CD1c-positive myeloid dendritic cell (primary cell): ENCODE measurements at regions not wholly inside any gene's neighbourhood (a gene's known extent, or its start where the extent isn't known, plus 50 kb on each side); places are given as distances from the start of the nearest gene placed in this dataset.
"Not testable (repeated sequence)": the region's sequence is repeated elsewhere in the genome, so short reads cannot be mapped to it uniquely, and the experiment has no call there.

ENCODE experiments used
- DNase-seq: peaks from one replicate; pipeline ENCODE4 v3.0.0-alpha.2; 2016; ENCODE audit errors: extremely low spot score

DNA sequence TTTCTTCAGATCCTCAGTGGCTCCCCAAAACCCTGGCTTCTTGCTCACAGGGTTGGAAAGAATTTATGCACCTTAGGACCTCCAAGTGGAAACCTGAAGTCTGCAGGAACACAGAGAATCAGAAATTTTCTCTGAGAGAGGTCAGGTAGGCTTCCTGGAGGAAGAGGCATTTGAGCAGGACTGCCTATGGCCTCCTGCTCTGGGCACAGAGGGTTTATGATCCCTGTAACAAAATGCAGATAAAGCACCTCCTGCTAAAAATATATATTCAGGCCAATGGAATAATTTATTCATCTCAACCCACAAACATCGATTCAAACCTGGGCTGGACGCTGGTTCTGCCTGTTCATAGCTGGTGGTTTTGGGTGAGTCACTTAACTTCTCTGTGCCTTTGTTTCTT, 68.1 kb upstream of the FGF3 start:
- no peak for DNase-seq

DNA sequence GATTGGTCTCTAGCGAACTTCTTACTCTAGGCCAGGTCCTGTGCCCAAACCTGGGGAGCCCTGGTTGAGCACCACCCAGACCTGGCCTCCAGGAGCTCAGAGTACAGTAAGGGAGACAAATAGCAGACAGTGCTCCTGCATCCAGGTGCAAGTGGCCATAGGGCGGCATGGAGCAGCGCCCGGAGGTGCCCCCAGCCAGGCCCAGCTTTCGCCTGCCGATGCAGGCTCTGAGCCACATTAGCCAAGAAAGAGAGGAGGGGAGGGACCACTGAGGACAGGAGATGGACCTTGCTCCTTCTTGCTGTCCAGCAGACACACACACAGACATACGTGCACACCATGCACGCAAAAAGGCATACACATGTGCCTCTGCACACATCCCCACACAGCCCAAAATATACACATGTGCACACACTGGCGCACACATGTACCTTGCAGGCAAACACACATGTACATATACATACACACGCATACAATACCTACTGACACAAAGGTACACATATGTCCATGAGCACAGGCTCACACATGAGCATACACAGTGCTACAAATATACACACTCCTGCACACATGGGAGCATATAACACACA, 68.7 kb upstream of the FGF3 start:
- DNase-seq: no peak

DNA sequence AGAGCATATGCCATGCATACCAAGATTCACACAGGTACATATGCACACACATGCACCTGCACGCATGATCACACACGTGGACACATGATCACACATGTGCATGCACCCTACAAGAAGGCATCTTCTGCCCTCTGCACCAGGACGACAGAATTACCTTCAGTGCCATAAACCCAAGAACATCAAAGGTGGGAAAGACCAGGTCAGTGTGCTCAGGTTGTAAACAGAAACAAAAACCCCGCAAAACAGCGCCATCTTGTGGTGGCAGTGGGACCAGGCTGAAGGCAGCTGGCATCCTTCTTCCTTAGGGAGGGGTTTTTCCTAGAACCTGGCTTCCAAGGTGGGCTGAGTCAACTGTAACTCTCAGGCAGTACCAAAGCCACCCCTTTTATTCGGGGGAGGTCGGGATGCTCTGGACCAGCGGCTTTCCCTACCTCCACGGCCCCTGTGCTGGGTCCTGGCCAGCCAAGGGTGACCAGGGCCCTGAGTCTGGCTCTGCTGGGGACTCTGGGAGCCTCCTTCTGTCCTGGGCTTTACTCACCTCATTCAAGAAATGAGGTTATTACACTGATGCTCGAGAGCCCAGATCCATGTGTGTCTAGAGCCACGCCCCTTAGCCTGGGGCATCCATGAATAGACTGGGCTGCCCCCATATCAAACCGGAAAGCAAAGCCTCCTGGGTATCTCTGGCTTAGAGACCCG, 69.4 kb upstream of the FGF3 start:
- peak; percentile 69 for DNase-seq

DNA sequence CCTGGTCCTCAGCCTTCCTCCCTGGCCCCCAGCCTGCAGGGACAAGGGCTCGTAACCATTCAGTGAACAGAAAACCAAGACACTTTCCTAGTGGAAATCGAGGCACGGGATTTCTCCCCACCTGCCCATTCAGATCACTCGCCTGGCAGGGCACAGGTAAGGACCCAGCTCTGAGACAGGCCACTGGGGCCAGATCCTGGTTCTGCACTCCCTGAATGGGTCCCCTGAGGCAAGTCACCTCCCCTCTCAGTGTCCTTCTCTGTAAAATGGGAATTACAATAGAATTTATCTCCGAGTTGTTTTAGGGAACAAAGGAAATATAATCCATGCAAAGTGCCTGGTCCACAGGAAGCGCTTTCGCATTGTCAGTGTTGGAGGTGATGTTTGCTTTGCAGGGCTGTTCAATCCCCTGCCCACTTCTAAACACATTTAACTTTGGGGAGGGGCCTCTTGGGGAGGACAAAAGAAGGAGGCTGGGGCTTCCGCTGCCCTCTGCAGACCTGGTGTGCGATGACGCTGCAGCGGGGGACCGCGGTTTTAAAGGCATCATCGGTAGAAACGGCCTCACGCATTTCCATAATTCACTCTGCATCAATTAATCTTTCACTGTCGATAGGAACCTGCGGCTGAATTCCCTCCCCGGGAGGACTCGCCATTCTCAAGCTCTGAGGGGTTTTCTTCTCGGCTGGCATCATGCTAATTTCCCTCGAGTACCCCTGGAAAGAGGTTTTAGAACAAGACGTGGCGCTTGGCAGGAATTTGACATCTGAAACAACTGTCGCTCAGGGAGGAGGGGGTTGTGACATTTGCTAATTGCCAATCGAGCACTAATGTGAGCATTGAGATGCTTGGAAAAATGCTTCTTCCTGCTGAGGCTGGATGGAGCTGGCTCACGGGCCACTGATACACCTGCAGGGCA, 70.4 kb upstream of the FGF3 start:
- no peak for DNase-seq

DNA sequence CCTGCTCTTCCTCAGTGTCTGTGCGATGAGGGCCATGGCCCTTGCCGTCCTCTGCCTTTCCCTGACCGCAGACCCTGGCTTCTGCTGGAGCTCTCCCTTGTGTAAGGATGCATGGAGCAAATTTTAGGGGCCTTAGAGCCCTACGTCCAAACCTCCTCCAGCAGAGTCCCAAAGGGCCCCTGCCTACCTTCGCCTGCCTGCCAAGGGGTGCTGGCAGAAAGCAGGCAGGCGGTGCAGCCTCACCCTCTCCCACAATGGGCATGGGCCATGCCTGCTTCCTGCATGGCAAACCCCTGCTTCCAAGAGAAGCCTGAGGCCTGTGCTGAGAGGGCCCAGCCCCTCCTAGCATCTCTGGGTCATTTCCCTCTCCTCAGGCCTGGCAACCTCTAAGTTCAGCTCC, 71.3 kb upstream of the FGF3 start:
- no peak for DNase-seq

DNA sequence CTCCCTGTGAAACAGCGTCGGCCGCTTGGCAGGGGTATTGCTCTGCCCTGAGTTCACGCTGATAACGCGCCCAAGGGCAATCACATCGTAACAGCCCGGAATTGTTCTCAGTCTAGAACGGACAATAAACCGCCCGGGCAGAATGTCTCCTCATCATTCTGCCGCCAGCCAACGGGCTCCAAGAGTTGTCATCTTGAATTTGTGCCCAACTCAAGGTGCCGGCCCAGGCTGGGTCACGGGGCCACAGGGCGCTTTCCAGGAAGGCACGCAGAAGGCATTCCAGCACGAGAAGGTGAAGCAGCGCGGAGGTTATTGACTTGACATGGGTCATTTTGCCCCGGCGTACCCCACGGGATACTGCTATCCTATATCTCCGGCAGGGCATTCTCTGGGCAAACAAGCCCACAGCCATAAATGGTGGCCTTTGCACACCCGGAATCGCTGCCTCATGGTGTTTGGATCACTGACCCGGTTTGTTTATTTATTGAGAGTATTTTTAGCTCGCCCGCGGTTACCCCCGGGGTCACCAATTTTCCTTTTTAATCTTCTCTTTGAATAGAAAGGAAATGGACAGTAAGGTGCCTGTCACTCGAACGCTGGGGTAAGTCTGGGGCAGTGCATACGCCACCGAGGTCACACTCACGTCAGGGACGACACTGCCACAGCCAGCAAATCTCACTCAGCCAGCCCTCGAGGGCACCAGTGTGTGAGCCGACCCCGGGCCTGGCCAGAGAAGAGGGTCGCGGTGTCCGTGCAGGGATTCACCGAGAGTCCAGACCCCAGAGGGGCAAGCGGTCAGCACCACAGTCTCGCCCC, 72.4 kb upstream of the FGF3 start:
- DNase-seq: no peak

DNA sequence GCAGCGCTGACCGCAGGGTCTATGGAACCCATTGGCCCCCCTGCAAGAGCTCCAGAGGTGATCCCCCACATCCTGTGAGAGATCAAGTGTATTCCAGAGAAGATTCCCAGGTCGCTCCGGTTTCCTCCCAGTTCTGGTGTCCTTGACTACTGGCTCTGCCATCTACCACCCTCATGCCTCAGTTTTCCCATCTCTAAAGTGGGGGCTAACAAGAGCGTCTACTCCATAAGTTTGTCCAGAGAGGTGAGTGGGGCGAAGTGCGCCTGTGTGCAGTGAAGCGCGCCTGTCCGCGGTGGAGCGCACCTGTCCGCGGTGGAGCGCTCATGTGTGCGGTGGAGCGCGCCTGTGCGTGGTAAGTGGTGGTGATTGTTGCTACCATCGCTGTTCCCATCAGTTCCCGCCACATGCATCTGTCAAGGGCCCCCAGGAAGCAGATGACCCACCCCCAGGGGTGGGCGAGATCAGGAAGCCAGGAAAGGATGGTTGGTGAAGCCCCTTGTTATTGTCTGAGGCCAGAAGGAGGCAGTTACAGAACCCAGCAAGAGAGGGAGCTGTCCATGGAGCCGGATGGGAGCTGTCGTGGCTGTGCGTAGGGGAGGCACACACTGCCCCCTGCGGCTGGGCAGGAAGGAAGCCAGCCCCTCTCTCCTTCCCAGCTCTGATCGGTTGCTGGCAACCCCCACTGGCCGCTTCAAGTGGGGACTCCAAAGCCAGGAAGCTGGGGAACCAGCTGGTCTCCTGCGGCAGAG, 73.2 kb upstream of the FGF3 start:
- DNase-seq: no peak

DNA sequence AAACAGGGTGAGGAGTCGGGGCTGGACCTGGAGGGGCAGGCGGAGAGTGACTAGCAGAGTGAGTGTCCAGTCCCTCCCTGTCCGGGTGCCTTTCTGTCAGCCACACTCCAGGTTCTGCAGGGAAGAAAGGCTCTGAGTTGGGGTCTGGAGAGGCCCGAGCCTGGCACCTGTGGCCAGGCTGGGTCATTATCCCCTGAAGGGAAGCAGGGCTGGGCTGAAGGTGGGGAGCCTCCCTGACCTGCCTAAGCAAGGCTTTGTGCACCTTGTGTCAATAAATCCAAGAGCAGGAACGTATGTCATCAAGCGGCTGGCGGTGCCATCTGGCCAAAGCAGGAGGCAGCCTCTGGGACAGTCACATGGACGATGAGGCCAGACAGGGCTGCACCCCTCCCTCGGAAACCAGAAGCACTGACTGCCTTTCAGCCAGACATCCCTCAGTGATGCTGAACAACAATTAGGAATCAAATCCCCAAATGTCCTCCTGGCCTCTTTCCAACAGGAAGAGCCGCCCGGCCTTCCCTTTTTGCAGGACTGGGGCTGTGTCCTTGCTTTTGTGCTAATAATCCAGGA, 73.9 kb upstream of the FGF3 start:
- DNase-seq: no peak

DNA sequence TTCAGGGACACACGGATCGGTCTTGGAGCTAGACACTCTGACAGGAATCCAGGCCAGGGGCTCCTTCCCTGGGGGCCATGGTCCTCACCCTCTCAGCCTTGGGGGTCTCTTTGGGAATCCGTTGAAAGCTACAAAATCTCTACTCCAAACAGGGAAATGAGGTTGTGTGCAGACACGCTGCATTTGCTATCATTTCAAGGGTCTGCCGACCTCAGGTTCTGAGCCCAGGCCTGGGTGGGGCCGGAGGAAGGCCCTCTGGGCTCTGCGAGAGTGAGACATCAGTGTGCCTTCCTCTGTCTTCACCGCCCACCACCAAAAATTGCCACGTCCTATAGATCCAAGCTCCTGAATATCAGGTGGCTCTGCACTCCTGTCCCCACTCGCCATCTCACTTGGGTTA, 74.4 kb upstream of the FGF3 start:
- no peak for DNase-seq

DNA sequence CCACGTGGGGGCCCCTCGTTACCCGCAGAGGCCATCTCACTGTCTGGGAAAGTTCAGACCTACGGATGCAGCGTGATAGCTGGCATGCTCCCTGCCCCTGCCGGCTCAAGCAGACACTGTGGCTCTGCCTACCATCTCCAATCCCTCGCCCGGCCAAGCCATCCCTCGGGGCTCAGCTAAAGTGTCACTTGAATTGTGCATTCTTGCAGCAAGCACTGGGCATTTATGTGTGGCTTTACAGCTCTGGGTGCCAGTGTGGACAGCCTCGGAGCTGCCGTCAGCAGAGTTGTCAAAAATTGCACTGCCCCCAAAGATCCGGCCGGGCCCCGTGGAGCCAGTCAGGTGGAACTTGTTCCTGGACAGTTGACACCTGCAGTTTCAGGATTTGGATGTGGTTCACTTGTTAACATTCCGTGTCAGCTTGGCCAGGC, 75.0 kb upstream of the FGF3 start:
- no peak for DNase-seq

DNA sequence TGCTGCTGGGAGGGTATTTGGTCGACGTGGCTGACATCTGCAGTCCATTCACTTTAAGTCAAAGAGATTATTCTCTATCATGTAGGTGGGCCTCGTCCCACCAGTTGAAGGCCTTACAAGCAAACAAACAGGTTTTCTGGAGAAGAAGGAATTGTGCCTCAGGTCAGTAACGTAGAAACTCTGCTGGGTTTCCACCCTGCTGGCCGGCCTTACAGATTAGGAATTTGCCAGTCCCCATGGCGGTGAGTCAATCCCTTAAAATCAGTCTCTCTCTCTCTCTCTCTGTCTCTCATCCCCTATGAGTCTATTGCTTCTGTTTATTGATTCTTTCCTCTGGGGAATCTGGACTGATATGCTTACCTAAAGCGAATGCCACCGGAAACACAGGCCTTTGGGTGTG, 75.4 kb upstream of the FGF3 start:
- DNase-seq: no peak

DNA sequence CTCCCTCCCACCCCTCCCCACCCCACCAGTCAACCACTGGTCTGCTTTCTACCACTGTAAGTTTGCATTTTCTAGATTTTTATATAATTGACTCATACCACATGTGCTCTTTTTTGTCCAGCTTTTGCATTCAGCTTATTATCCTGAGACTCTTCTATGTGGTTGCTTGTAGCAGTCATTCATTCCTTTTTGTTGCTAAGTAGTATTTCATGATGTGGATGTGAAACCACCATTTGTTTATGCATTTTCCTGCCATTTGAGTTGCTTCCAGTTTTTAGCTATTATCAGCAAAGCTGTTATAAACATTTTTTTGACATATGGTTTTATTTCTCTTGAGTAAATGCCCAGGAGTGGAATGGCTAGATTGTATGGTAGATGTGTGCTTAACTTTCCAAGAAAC, 77.0 kb upstream of the FGF3 start:
- DNase-seq: no peak

DNA sequence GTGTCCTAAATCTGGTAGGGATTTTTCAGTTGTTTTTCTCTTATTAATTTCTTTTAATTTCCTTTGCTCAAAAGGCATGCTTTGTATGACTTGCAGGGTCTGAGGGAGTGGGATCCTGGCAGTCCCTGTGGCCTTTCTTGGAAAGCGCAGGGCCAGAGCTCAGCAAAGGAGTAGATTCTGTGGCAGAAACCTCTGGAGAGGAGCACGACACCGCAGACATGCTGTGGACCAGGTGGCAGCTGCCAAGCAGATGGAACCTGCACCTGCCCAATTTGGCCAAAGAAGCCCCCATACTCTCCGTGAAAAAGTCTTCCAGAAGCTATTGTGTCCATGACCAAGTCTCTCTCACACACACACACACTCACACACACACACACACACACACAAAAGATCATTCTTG, 78.9 kb upstream of the FGF3 start:
- DNase-seq: no peak

DNA sequence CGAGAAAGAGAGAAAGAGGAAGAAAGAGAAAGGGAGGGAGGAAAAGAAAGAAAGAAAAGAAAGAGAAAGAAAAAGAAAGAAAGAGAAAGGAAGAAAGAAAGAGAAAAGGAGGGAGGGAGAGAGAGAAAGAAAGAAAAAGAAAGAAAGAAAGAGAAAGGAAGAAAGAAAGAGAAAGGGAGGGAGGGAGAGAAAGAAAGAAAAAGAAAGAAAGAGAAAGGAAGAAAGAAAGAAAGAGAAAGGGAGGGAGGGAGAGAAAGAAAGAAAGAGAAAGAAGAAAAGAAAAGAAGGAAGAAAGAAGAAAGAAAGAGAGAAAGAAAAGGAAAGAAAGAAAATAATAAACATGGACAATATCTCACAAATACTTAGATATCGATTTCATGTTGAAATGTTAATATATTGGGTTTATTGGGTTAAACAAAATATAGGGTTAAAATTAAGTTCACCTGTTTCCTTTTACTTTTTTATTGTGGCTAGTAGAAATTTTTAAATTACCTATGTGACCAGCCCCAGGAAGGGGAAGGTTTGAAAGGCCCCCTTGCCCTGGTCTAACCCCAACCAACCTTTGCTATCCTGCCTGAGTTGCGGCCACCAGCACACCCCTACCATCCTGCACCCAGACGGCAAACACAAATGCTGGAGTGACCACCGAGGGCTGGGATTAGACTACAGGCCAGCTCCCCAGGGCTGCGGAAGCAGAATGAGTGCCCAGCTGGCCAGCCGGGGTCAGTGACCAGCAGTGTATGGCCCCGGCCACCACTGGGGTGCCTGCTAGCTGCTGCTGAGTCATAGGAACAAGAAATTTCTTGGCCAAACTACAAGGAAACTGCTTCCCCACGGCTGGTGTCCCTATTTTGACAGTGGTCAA, 81.0 kb upstream of the FGF3 start:
- no peak for DNase-seq

DNA sequence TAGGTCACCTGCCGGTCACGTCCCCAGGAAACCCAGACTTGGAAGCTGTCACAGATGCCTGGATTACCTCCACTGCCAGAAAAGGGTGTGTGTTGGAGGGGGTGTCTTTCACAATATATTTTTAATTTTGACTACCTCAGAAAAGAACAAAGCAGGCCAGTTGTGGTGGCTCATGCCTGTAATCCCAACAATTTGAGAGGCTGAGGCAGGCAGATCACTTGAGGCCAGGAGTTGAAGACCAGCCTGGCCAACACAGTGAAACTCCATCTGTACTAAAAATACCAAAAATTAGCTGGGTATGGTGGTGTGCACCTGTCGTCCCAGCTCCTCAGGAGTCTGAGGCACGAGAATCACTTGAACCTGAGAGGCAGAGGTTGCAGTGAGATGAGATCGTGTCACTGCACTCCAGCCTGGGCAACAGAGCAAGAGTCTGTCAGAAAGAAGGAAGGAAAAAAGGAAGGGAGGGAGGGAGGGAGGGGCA, 81.6 kb upstream of the FGF3 start:
- not testable (repeated sequence) for DNase-seq

DNA sequence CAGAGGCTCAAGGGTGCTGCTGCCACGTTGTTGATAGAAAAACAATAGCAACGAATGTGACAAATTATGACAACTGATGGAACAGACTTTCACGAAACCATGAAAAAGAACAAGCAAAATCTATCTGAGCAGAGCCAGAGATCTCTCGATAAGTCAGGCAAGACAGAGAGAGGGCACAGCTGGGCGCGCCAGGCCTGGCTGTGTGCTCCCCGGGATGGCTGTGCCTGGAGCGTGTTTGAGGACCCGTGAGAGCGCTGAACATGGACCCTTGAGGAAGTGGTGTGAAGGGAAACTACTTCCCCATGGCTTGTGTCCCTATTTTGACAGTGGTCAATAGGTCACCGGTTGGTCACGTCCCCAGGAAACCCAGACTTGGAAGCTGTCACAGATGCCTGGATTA, 83.1 kb upstream of the FGF3 start:
- DNase-seq: no peak

DNA sequence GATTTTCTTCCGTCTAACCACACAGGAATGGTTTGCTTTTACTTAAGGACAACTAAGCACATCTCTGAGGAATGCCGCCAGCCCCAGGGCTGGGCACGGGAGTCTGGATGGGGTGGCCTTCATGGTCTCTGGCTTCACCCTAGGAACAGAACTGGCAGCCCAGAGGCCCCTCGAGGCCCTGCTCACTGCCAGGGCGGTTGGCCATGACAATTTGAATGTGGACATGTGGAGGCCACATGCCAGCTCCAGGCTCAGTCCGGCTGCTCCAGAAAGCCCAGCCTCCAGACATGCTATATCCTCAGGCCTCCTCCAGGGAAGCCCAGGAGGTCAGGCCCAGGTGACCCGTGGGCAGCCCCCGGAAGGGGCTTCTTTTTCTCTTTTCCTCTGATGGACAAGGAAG, 84.0 kb upstream of the FGF3 start:
- DNase-seq: no peak

DNA sequence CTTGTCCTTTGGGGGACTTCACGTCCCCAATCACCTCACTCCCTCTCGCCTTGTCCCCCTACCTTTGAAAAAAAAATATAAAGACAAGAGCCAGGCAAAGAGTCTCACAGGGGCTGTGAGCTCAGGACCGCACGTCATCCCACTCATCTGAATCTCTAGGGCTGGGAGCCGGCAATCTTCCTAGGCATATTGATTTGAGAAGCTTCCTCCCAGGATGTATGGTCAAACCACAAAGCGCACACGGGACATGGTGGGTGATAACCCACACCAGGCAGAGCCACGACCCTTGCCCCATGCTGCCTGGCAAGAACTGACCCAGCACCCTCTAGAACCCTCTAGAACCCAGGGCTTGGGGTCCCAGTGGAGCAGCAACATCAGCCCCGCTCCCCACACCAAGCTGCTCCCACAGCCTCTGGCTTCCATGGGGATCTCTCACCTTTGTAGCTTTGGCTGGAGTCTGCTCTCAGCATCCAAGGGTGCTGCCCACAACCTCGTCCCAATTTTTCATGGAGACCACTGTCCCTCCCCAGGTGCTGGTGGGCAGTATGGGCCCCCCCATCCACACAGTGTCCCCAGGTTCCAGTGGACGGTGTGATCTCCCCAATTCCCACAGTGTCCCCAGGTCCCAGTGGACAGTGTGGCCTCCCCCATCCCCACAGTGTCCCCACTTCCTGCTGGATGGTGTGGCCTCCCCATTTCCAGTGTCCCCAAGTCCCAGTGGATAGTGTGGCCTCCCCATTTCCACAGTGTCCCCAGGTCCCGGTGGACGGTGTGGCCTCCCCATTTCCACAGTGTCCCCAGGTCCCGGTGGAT, 85.2 kb upstream of the FGF3 start:
- no peak for DNase-seq

DNA sequence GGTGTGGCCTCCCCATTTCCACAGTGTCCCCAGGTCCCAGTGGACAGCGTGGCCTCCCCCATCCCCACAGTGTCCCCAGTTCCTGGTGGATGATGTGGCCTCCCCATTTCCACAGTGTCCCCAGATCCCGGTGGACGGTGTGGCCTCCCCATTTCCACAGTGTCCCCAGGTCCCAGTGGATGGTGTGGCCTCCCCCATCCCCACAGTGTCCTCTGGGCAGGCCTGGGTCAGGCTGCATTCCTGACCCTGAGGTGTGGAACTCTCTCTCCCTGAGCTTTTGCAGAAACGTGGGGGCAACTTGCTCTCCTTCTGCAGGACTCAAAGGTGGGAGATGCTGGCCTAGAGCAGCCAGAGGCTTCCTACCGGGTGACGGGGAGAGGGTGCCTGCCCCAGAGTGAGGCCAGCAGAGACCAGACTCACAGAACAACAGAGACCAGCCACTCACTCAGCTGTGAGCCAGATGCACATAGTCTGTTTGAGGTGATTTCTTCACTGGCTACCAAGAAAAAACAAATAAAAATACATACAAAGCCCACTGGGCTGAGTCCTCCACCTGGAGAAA, 85.8 kb upstream of the FGF3 start:
- no peak for DNase-seq
